ENCODE measurements at regions not wholly inside any gene's neighbourhood (a gene's known extent, or its start where the extent isn't known, plus 50 kb on each side); places are given as distances from the start of the nearest gene placed in this dataset.

DNA sequence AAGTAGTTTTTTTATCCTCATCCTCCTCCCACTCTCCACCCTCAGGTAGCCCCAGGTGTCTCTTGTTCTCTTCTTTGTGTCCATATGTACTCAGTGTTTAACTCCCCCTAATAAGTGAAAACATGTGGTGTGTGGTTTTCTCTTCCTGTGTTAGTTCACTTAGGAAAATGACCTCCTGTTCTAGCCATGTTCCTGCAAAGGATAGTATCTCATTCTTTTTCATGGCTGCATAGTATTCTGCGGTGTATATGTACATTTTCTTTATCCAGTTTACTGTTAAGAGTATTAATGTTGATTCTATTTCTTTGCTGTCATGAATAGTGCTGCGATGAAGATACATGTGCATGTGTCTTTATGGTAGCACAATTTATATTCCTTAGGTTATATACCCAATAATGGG, 68.4 kb upstream of the RANBP3L start:
- Histone ChIP-seq H3K4me3 (ENCODE audit: low read length) (no peak overlapping the region), H3K9ac (ENCODE audit: low read depth, low read length) (no peak overlapping the region), H3K9me3 (replicated peaks; ENCODE audit: low read length) (no peaks in the 10 kb centered on the region), H3K36me3 (ENCODE audit: insufficient read depth, low read length) (no peaks in the 10 kb centered on the region), H3K27me3 (ENCODE audit: control insufficient read depth, insufficient read depth, low read length) (no peaks in the 10 kb centered on the region), H3K4me2 (ENCODE audit: low read length) (no peak overlapping the region), H3K4me1 (ENCODE audit: control insufficient read depth, insufficient read depth, low read length) (peaks cover 36% of the 10 kb centered on the region)

DNA sequence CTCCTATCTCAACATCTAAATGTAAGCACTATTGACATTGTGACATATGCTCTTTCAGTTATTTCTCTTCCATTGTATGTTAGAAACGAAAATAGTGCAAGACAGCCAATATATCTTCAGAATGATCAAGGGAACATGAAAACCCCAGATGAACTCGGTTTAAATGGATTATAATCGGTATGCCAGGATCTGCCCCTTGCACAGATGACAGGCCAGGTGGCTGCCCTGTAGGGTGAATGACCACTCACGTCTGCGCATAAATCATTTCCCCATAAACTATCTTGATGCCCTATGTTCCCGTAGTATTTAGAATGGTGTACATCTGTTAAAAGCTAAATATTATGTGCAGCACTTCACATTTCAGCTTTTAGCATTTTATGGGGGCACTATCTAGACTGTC, 69.7 kb upstream of the RANBP3L start:
- Histone ChIP-seq H3K9ac (ENCODE audit: low read depth, low read length) (no peak overlapping the region), H3K4me2 (ENCODE audit: low read length) (no peak overlapping the region), H3K9me3 (replicated peaks; ENCODE audit: low read length) (no peaks in the 10 kb centered on the region), H3K4me3 (ENCODE audit: low read length) (no peak overlapping the region), H3K27me3 (ENCODE audit: control insufficient read depth, insufficient read depth, low read length) (no peaks in the 10 kb centered on the region), H3K4me1 (ENCODE audit: control insufficient read depth, insufficient read depth, low read length) (peaks cover 35% of the 10 kb centered on the region), H3K36me3 (ENCODE audit: insufficient read depth, low read length) (no peaks in the 10 kb centered on the region)

DNA sequence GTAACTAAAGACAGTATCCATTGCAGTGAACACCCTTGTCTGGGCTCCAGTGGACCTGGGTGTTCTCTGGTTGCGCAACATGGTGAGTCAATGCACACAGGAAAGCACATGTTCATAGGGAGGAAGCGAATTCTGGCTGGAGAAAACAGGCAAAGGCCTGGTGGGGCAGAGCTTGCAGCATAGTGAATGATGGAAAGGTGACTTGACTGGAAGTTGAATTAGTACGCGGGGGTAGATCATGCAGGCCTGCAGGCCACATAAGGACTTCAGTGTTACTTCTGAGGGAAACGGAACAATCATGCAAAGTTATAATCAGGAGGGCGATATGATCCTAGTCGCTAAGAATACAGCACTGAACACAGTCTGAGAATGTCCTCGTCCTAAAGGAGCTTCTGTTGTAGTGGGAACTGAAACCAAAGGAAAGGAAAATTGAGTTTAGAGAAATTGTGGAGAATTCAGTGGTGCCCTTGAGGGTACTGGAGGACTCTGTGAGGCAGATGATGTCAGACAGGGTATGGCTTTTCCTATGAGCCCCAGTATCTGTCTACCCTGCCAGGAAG, 71.9 kb upstream of the RANBP3L start:
- no peaks in the 10 kb centered on the region for H3K9me3 ChIP-seq (replicated peaks; ENCODE audit: low read length)
- no peaks in the 10 kb centered on the region for H3K27me3 ChIP-seq (ENCODE audit: control insufficient read depth, insufficient read depth, low read length)
- H3K4me1 ChIP-seq (ENCODE audit: control insufficient read depth, insufficient read depth, low read length) = peaks cover 22% of the 10 kb centered on the region
- no peak overlapping the region for H3K4me3 ChIP-seq (ENCODE audit: low read length)
- peak overlapping the region; percentile 26 for H3K9ac ChIP-seq (ENCODE audit: low read depth, low read length)
- no peaks in the 10 kb centered on the region for H3K36me3 ChIP-seq (ENCODE audit: insufficient read depth, low read length)
- H3K4me2 ChIP-seq (ENCODE audit: low read length) = peak overlapping the region; percentile 28

DNA sequence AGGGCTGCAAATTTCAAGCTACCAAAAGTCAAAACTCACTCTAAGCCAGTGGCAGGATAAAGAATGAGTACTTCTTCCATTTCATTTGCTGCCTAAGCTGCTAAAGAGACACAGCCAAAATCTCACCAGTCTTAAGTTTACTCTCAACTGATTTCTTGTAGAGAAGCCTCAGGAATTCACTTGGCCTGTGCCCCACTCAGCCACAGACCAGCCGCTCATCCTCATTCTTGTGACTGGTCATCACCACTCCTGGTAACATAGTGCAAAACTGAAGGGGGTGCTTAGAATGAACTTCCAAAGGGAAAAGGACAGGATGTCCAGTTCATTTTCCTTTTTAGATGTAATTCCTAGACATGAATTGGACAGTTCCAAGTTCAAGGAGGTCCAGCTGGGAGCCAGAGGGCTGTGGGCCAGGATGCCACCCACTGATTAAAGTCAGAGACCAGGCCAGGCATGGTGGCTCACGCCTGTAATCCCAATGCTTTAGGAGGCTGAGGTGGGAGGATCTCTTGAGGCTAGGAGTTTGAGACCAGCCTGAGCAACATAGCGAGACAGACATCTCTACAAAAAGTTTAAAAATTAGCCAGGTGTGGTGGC, 72.7 kb upstream of the RANBP3L start:
- peak overlapping the region; percentile 26 for H3K9ac ChIP-seq (ENCODE audit: low read depth, low read length)

DNA sequence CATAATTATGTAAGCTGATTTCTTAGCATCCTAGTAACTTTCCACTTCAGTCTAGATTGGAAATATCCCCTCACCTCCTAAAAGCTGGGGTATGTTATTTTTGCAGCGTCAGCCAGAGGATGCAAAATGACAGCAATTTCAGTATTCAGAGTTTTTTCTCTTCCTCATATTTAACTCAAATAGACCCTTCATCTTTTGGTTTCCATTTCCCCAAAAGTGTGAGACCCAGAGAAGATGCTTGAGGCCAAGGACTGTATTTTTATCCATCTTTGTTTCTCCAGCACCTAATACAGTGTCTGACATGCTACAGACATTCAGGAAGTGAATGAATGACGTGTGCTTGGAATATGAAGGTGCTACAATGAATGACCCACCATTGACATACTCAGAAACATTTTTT, 75.5 kb upstream of the RANBP3L start:
- Histone ChIP-seq H3K4me1 (ENCODE audit: control insufficient read depth, insufficient read depth, low read length) (peaks cover 25% of the 10 kb centered on the region), H3K9ac (ENCODE audit: low read depth, low read length) (no peak overlapping the region), H3K9me3 (replicated peaks; ENCODE audit: low read length) (no peaks in the 10 kb centered on the region), H3K4me3 (ENCODE audit: low read length) (no peak overlapping the region), H3K36me3 (ENCODE audit: insufficient read depth, low read length) (no peaks in the 10 kb centered on the region), H3K4me2 (ENCODE audit: low read length) (no peak overlapping the region), H3K27me3 (ENCODE audit: control insufficient read depth, insufficient read depth, low read length) (no peaks in the 10 kb centered on the region)

More for the DNA sequence above, 72.7 kb upstream of the RANBP3L start:
- Histone ChIP-seq H3K4me2 (ENCODE audit: low read length) (peak overlapping the region; percentile 28), H3K27me3 (ENCODE audit: control insufficient read depth, insufficient read depth, low read length) (no peaks in the 10 kb centered on the region), H3K4me1 (ENCODE audit: control insufficient read depth, insufficient read depth, low read length) (peaks cover 25% of the 10 kb centered on the region), H3K36me3 (ENCODE audit: insufficient read depth, low read length) (no peaks in the 10 kb centered on the region), H3K9me3 (replicated peaks; ENCODE audit: low read length) (no peaks in the 10 kb centered on the region), H3K4me3 (ENCODE audit: low read length) (no peak overlapping the region)

DNA sequence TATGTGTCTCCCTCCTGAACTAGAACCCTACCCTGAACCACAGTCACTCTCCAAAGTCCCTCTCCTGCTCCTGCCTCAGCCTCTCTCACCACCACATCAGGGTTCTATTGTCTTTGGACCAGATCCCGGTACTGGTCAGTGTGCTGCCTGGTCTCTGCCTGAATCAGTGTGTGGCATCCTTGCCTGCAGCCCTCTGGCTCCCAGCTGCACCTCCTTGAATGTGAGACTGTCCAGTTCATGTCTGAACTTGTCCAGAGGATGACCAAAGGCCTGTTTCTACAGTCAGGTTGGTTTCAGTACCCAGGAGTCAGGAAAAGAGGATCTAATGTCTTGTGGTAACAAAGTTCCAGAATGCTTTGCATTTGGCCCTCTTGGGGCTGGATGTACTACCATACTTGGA, 76.8 kb upstream of the RANBP3L start:
- Histone ChIP-seq H3K9ac (ENCODE audit: low read depth, low read length) (no peak overlapping the region), H3K4me1 (ENCODE audit: control insufficient read depth, insufficient read depth, low read length) (peaks cover 19% of the 10 kb centered on the region), H3K9me3 (replicated peaks; ENCODE audit: low read length) (no peaks in the 10 kb centered on the region), H3K27me3 (ENCODE audit: control insufficient read depth, insufficient read depth, low read length) (no peaks in the 10 kb centered on the region), H3K4me3 (ENCODE audit: low read length) (no peak overlapping the region), H3K36me3 (ENCODE audit: insufficient read depth, low read length) (no peaks in the 10 kb centered on the region), H3K4me2 (ENCODE audit: low read length) (peak overlapping the region; percentile 17)

DNA sequence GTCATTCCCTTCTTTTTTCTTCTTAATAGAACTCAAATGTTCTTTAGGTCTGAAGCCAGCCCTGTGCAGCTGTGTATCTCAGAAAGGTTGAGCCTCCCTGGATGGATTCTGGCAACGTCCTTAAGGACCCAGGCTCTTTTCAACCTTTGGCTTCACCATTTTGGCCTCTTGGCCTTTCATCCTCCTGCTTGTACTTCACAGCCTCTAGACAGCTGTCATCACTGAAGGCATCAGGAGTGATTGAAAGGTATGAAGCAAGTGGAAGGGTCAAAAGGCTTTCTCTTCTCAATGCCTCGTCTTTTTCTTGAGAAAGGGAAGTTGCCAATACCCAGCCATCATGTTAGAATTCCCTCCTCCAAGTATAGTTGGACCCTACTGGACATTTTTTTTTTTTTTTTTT, 81.2 kb upstream of the RANBP3L start:
- H3K9me3 ChIP-seq (replicated peaks; ENCODE audit: low read length) = no peaks in the 10 kb centered on the region
- no peaks in the 10 kb centered on the region for H3K36me3 ChIP-seq (ENCODE audit: insufficient read depth, low read length)
- H3K27me3 ChIP-seq (ENCODE audit: control insufficient read depth, insufficient read depth, low read length) = no peaks in the 10 kb centered on the region
- no peak overlapping the region for H3K4me2 ChIP-seq (ENCODE audit: low read length)
- H3K9ac ChIP-seq (ENCODE audit: low read depth, low read length) = no peak overlapping the region
- no peak overlapping the region for H3K4me3 ChIP-seq (ENCODE audit: low read length)
- peaks cover 7% of the 10 kb centered on the region for H3K4me1 ChIP-seq (ENCODE audit: control insufficient read depth, insufficient read depth, low read length)

DNA sequence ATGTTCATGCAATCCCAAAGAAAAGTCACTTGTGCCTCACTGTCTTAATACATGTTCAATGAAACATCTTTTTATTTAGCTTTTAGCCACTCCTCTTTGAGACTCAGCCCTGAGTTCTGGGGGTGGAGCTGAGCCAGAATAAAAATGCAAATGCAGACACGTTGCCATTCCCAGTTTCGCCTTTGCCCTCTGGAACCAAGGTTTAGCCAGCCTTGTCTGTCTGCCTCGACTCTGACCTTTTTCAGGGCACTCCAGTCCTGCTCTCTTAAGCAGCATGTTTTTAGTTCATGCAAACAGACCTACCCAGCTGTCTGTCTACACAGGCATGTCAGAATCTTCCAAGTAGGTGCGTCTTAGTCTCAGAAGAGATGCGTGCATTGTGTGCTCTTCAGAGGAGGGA, 82.2 kb upstream of the RANBP3L start:
- Histone ChIP-seq H3K4me2 (ENCODE audit: low read length) (no peak overlapping the region), H3K36me3 (ENCODE audit: insufficient read depth, low read length) (no peaks in the 10 kb centered on the region), H3K4me3 (ENCODE audit: low read length) (no peak overlapping the region), H3K9ac (ENCODE audit: low read depth, low read length) (no peak overlapping the region), H3K9me3 (replicated peaks; ENCODE audit: low read length) (no peaks in the 10 kb centered on the region), H3K4me1 (ENCODE audit: control insufficient read depth, insufficient read depth, low read length) (no peaks in the 10 kb centered on the region), H3K27me3 (ENCODE audit: control insufficient read depth, insufficient read depth, low read length) (no peaks in the 10 kb centered on the region)

DNA sequence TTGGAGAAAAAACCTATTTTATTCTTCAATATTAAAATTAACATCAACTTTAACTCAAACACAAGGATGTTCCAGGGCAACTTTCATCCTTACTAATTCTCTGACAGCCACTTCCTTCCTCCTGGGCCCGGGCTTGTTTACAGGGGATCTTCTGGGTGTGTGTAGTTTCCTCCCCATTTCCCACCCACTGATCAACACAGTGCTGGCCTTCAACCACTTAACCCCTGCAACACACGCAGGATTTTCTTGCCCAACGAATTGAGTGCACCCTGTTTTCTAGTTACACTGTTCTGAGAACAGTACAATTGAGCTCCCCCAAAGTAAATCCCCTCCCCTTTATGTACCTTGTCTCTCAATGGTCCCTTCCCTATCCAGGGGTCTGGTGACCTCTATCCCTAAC, 83.1 kb upstream of the RANBP3L start:
- no peaks in the 10 kb centered on the region for H3K36me3 ChIP-seq (ENCODE audit: insufficient read depth, low read length)
- no peaks in the 10 kb centered on the region for H3K4me1 ChIP-seq (ENCODE audit: control insufficient read depth, insufficient read depth, low read length)
- H3K9me3 ChIP-seq (replicated peaks; ENCODE audit: low read length) = no peaks in the 10 kb centered on the region
- H3K27me3 ChIP-seq (ENCODE audit: control insufficient read depth, insufficient read depth, low read length) = no peaks in the 10 kb centered on the region
- no peak overlapping the region for H3K9ac ChIP-seq (ENCODE audit: low read depth, low read length)
- no peak overlapping the region for H3K4me3 ChIP-seq (ENCODE audit: low read length)
- H3K4me2 ChIP-seq (ENCODE audit: low read length) = no peak overlapping the region

DNA sequence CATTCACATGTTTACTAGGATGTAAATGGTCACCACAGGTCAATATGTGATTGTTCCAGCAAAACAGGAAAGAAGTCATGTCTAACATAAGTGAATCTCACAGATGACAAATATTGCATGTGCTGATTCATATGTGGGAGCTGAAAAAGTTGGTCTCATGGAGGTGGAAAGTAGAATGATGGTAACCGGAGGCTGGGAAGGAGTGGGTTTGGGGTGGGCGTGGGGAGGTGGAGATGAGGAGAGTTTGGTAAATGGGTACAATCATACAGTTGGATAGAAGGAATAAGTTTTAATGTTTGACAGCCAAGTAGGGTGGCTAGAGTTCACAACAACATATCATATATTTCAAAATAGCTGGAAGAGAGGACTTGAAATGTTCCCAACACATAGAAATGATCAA, 83.8 kb upstream of the RANBP3L start:
- H3K4me3 ChIP-seq (ENCODE audit: low read length) = no peak overlapping the region
- no peaks in the 10 kb centered on the region for H3K27me3 ChIP-seq (ENCODE audit: control insufficient read depth, insufficient read depth, low read length)
- H3K4me2 ChIP-seq (ENCODE audit: low read length) = no peak overlapping the region

DNA sequence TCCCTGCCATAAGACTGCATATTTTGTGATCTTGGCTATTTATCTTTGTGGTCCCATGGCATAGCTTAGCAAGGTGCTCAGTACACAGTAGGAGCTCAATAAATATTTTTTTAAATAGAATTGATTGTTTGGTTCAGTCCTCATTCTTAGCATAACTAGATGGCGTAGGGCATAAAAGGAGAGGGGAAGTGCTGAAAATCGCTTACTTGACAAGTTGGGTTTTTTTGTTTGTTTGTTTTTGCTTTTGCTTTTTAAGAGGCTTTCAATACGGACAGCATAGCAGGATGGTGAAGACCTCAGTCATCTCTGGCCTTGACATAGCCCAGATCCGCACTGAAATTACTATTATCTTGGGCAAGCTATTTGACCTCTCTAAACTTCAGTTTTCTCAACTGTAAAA, 86.6 kb upstream of the RANBP3L start:
- Histone ChIP-seq H3K4me3 (ENCODE audit: low read length) (no peak overlapping the region), H3K4me1 (ENCODE audit: control insufficient read depth, insufficient read depth, low read length) (peaks cover 11% of the 10 kb centered on the region), H3K9me3 (replicated peaks; ENCODE audit: low read length) (no peaks in the 10 kb centered on the region), H3K27me3 (ENCODE audit: control insufficient read depth, insufficient read depth, low read length) (no peaks in the 10 kb centered on the region), H3K9ac (ENCODE audit: low read depth, low read length) (no peak overlapping the region), H3K4me2 (ENCODE audit: low read length) (no peak overlapping the region), H3K36me3 (ENCODE audit: insufficient read depth, low read length) (no peaks in the 10 kb centered on the region)

More for the DNA sequence above, 83.8 kb upstream of the RANBP3L start:
- Histone ChIP-seq H3K4me1 (ENCODE audit: control insufficient read depth, insufficient read depth, low read length) (no peaks in the 10 kb centered on the region), H3K9ac (ENCODE audit: low read depth, low read length) (no peak overlapping the region), H3K9me3 (replicated peaks; ENCODE audit: low read length) (no peaks in the 10 kb centered on the region), H3K36me3 (ENCODE audit: insufficient read depth, low read length) (no peaks in the 10 kb centered on the region)

DNA sequence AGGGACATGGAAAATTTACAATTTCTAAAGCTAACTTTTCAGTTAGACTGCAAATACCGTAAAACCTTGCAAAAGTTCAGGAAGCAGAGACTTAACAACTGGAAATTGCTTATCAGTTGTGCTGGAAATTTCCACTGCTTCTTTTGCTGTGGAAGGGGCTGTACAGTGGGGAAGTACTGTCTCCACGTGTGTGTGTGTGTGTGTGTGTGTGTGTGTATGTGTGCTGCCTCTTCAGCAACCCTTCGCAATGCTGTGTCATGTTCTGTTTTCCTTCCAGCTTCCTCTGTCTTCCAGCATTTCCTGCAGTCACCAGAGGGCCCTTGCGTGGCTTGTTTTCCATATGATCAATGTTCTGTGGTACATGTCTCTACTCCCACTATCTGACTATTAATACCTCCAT, 87.5 kb upstream of the RANBP3L start:
- Histone ChIP-seq H3K4me3 (ENCODE audit: low read length) (no peak overlapping the region), H3K27me3 (ENCODE audit: control insufficient read depth, insufficient read depth, low read length) (no peaks in the 10 kb centered on the region)

More for the DNA sequence above, 87.5 kb upstream of the RANBP3L start:
- no peaks in the 10 kb centered on the region for H3K36me3 ChIP-seq (ENCODE audit: insufficient read depth, low read length)
- no peak overlapping the region for H3K4me2 ChIP-seq (ENCODE audit: low read length)
- H3K9ac ChIP-seq (ENCODE audit: low read depth, low read length) = no peak overlapping the region
- peaks cover 21% of the 10 kb centered on the region for H3K4me1 ChIP-seq (ENCODE audit: control insufficient read depth, insufficient read depth, low read length)
- no peaks in the 10 kb centered on the region for H3K9me3 ChIP-seq (replicated peaks; ENCODE audit: low read length)

Data from skeletal muscle satellite cell (primary cell).